ENCODE measurements at regions not wholly inside any gene's neighbourhood (a gene's known extent, or its start where the extent isn't known, plus 50 kb on each side); places are given as distances from the start of the nearest gene placed in this dataset.

DNA sequence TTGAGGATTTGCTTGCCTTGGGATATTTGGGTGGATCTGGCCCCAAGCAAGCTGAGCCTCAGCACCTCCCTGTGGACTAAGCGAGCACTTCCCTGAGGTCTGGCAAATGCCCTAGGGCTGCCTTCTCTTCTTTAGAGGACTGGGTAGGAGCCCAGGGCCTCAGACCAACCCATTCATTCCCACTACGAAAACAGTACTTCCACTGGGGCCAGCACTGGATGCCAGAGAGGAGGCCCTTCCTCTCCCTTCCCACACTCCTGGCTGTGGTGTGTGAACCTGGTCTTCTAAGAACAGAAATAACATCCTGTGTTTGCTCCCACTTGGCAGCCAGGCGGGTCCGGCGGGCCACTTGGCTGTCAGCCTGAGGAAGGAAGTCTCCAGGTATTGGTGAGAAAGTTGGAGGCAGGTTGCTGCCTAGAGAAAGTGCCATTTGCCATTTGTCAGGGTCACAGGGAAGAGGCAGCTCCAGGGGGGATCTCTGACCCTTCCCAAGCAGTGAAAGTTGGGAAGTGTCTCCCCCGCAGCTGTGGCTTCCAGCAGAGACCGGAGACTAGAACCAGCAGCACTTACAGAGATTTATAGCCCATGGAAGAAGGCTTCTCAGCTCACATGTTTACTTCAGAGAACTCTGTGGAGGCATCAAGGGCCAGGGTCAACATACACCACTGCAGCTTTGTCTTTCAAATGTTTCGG is 323.5 kb downstream of the SIPA1L2 start:
- no peak for TF ChIP-seq GATA3 (IDR thresholded peaks at IDR 0.05; ENCODE audit: low read depth, low read length)
- no peak for TF ChIP-seq GATA2 (IDR thresholded peaks at IDR 0.05; ENCODE audit: low read depth, low read length)

All from SH-SY5Y (cell line).